Ovary (tissue), 3 donors: ENCODE measurements at regions not wholly inside any gene's neighbourhood (a gene's known extent, or its start where the extent isn't known, plus 50 kb on each side); places are given as distances from the start of the nearest gene placed in this dataset.

Source experiments
- EP300 ChIP-seq: sonication (generic); formaldehyde crosslinking; IDR thresholded peaks from one replicate; pipeline ENCODE4 v1.6.1; 2017; ENCODE audit warnings: antibody characterized with exemption
- POLR2A ChIP-seq: fragments of 450-650 bp; IDR thresholded peaks from one replicate; pipeline ENCODE4 v1.6.1; 2017; ENCODE audit warnings: antibody characterized with exemption, mild to moderate bottlenecking, moderate library complexity
- TF ChIP-seq, protein P1 (sequence below), 3 donors: fragments of 450-650 bp in 2 of 3; fragments of 200-600 bp in 1 of 3; IDR thresholded peaks; one replicate each; pipeline versions ENCODE4 v1.5.1 to v1.8.0; 2016 to 2022; ENCODE audit warnings: antibody characterized with exemption in 3 of 3, mild to moderate bottlenecking in 1 of 3
- donor health status: DM: no; HTN: no; CAD: no.

DNA sequence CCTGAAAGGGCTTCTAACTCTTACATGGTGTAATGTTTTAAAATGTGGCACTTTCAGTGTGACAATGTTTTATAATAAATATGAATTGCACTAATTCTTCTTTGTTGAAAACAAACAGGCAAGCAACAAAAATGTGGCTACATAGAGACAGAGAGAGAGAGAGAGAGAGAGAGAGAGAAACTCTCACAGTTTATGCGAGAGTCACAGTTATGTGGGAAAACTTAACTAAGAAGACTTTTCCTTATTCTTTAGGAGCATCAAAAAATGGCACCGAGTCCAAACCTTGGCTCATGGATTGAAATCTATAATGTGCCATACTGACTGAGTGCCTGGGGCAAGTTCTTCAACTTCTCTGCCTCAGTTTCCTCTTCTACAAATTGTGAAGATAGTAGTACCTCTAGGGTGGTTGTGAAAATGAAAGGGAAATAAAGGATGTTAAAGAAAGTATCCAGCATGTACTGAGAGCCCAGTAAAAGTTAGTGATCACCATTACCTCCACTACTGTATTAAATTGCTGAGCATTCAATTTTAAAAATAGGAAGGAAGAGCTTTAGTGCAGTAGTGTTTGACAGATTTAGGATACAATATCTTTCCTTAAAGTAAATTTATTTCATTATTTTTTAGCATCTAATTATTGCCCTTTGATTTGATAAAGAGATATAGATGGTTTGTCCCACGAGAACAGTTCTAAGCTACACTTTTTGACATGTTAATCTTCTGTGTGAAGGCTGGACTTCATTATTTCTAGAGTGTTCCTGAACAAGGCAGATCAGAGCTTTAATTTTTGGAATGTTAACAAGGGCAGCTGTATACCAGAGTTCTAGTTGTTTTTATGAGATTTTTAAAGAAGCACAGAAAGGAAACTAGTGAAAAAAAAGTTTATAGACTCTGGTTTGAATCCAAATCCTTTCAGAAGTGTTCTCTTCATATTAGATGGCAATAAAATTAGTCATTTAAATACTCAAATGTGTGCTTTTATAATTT lies 187.5 kb upstream of the ANK2 start:
- TF ChIP-seq, protein P1, sequence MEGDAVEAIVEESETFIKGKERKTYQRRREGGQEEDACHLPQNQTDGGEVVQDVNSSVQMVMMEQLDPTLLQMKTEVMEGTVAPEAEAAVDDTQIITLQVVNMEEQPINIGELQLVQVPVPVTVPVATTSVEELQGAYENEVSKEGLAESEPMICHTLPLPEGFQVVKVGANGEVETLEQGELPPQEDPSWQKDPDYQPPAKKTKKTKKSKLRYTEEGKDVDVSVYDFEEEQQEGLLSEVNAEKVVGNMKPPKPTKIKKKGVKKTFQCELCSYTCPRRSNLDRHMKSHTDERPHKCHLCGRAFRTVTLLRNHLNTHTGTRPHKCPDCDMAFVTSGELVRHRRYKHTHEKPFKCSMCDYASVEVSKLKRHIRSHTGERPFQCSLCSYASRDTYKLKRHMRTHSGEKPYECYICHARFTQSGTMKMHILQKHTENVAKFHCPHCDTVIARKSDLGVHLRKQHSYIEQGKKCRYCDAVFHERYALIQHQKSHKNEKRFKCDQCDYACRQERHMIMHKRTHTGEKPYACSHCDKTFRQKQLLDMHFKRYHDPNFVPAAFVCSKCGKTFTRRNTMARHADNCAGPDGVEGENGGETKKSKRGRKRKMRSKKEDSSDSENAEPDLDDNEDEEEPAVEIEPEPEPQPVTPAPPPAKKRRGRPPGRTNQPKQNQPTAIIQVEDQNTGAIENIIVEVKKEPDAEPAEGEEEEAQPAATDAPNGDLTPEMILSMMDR (IDR thresholded peaks at IDR 0.05): no peak
- TF ChIP-seq EP300: no peak
- no peak for TF ChIP-seq POLR2A
